HFF-Myc (cell line): ENCODE measurements at regions not wholly inside any gene's neighbourhood (a gene's known extent, or its start where the extent isn't known, plus 50 kb on each side); places are given as distances from the start of the nearest gene placed in this dataset.

Experiments
- DNase-seq: peaks from one replicate; pipeline ENCODE4 v3.0.0-alpha.2; 2011; ENCODE audit warnings: low read depth; ENCODE audit errors: extremely low read depth
- H3K4me3 ChIP-seq: replicated peaks from 2 replicates; pipeline ENCODE4 v1.5.1; 2011; ENCODE audit warnings: low read depth, mild to moderate bottlenecking, control low read depth, low read length
- CTCF ChIP-seq: IDR thresholded peaks from 2 replicates; pipeline ENCODE4 v1.5.1; 2012; ENCODE audit warnings: mild to moderate bottlenecking, low read depth, low read length, control low read depth; ENCODE audit errors: missing control alignments

GRCh38 chr2:54392555-54393324, 63.4 kb upstream of the SPTBN1 start:
- TF ChIP-seq CTCF: no peak
- DNase-seq: no peak
- no peak overlapping the region for H3K4me3 ChIP-seq

- TF ChIP-seq CTCF: no peak
- no peak for DNase-seq
- no peak overlapping the region for H3K4me3 ChIP-seq
These were observed 61.7 kb upstream of the SPTBN1 start for GRCh38 chr2:54394392-54394791.

- no peak for TF ChIP-seq CTCF
- peak; percentile 91 for DNase-seq
- H3K4me3 ChIP-seq: no peak overlapping the region
These were observed 60.0 kb upstream of the SPTBN1 start for GRCh38 chr2:54396107-54396506.

GRCh38 chr2:54396798-54397197, 59.3 kb upstream of the SPTBN1 start:
- TF ChIP-seq CTCF: no peak
- no peak for DNase-seq
- H3K4me3 ChIP-seq: no peak overlapping the region

- no peak overlapping the region for H3K4me3 ChIP-seq
- TF ChIP-seq CTCF: no peak
- DNase-seq: no peak
These were observed 58.7 kb upstream of the SPTBN1 start for GRCh38 chr2:54397426-54397825.

GRCh38 chr2:54401554-54401953, 54.6 kb upstream of the SPTBN1 start:
- no peak for DNase-seq
- H3K4me3 ChIP-seq: no peak overlapping the region
- no peak for TF ChIP-seq CTCF

GRCh38 chr2:54402350-54402749, 53.8 kb upstream of the SPTBN1 start:
- no peak overlapping the region for H3K4me3 ChIP-seq
- peak; percentile 67 for DNase-seq
- TF ChIP-seq CTCF: no peak
